ENCODE measurements at regions not wholly inside any gene's neighbourhood (a gene's known extent, or its start where the extent isn't known, plus 50 kb on each side); places are given as distances from the start of the nearest gene placed in this dataset.

GRCh38 chr2:164288235-164288634 is 333.0 kb downstream of the GRB14 start:
- DNase-seq = no peak

DNA sequence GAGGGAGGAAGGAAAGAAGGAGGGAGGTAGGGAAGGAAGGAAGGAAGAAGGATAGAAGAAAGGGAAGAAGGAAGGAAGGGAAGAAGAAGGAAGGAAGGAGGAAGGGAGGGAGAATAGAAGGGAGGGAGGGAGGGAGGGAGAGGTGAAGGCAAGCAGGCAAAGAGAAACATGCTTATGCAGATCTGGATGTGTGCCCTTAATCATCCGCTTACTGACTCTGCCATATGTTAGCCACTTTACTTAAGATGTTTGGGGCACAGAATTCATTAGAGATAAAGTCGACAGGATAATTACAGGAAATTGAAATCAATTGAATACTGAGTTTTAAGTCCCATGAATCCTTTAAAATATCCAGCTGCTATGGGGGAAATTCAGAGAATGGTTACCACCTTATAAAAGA is 334.2 kb downstream of the GRB14 start:
- DNase-seq = no peak

- DNase-seq = no peak
These were observed 335.7 kb downstream of the GRB14 start for GRCh38 chr2:164285576-164285975.

GRCh38 chr2:164281896-164282295 is 339.4 kb downstream of the GRB14 start:
- DNase-seq = no peak

- no peak for DNase-seq
These were observed 345.6 kb downstream of the GRB14 start for GRCh38 chr2:164275659-164276058.

GRCh38 chr2:164260506-164260905 is 360.8 kb downstream of the GRB14 start:
- no peak for DNase-seq

GRCh38 chr2:164257742-164258141 is 363.5 kb downstream of the GRB14 start:
- DNase-seq = no peak

GRCh38 chr2:164252568-164253287 is 368.6 kb downstream of the GRB14 start:
- DNase-seq = no peak

DNA sequence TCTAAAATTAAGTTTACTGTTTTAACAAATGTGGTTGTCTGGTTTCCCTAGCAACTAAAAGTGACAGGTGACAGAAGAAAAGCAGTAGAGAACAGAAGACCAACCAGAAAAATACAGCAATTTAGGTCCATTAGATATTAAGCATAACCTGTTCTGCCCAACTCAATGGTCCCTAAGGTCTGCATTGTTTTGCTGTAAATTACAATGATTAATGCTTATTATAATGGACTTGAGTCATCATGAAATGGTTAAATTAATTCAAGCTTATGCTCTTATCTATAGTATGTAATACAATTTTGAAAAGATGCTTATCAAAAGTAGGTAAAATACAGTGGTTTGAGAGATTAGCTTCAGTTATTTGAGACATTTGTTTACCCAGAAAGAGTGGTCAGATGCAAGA is 378.0 kb downstream of the GRB14 start:
- no peak for DNase-seq

DNA sequence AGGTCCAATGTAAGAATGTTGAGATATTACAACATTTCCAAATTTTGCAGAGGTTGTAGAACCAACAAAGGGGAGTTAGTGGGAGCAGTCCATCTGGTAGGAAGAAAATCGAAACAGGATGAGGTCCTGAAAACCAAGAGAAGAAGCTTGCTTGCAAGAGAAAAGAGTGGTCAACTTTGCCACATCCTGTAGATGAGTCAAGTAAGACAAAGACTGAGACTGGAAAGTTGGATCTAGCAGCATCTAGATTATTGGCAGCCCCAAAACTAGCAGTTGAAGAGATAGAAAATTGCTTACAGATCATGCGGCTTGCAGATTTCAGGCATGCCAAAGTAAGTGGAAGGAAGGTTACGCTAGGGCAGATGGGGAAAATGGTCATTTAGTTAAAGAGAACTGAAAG is 378.9 kb downstream of the GRB14 start:
- no peak for DNase-seq

- DNase-seq = no peak
These were observed 387.2 kb downstream of the GRB14 start for GRCh38 chr2:164234074-164234473.

DNA sequence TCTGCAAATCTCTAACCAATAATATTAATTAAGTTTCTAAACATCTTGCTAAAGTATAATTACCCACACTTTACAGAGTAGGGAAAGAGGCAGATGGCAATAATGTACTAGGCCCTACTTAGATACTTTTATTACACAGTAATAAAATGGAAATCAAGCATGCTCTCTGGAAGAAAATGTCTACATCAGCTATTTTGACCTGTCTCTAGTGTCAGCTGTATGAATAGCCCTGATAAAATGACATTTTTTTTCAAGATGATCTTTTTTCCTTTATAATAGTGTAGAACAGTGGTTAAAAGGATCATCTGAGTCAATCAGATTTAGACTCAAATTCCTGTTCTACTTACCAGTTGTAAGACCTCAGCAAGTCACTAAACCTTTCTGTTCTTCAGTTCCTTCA is 397.3 kb downstream of the GRB14 start:
- DNase-seq = no peak

DNA sequence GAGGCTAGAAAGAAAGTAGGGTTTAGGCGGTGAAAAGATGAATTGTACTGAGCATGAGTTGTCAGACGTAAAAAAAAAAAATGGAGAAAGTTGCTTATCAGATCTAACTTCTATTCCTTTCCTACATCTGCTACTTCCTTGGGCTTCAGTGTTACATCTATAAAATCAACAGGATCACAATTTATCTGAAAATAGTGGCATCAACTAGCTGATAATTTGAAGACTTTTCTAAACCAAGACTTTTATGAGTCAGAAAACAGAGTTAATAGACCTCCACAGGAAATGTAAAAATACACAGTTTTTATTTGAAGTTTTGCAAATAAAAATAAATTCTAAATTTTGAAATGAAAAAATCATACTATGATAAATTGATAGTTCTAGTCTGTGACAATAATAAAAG is 399.8 kb downstream of the GRB14 start:
- DNase-seq = no peak

- DNase-seq = no peak
These were observed 401.0 kb downstream of the GRB14 start for GRCh38 chr2:164220265-164220664.

GRCh38 chr2:164213916-164214315 is 407.4 kb downstream of the GRB14 start:
- no peak for DNase-seq

DNA sequence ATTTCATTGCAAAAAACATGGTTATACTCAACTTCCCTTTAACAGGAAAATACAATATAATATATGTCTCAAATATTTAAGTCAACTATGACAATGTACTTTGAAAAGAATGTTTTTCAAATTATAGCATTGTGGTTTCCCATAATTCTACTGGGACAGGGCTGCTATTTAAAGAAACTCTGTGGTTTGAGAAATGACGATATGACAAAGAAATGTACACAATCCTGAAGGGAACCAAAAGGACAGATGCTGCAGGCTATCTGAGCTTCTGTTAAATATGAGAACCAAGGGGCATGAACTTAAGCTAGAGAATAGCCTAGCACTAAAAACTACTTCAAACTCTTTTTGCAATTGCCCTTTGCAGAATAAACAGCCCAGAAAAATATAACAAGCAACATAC is 415.9 kb downstream of the GRB14 start:
- DNase-seq = no peak

- no peak for DNase-seq
These were observed 418.2 kb downstream of the GRB14 start for GRCh38 chr2:164203131-164203530.

DNA sequence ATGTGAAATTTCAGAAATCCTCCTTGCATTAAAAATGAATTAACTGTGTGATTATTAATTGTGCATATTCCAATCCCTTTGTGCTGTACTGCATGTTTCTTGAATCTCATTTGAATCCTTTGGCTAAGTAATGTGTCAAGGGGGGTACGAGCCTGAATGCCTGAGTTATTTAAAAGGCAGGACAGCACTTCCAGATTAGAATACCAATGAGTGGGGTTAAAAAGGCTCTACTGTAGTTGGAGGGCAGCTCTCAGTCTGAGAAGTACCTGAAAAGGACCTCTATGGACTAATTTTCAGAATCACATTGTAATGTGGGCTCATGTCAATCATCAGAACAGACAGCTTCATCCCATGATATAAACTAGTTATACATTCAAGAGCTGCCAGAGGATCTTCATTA is 423.0 kb downstream of the GRB14 start:
- DNase-seq = no peak

GRCh38 chr2:164190700-164191099 is 430.6 kb downstream of the GRB14 start:
- DNase-seq = no peak

DNA sequence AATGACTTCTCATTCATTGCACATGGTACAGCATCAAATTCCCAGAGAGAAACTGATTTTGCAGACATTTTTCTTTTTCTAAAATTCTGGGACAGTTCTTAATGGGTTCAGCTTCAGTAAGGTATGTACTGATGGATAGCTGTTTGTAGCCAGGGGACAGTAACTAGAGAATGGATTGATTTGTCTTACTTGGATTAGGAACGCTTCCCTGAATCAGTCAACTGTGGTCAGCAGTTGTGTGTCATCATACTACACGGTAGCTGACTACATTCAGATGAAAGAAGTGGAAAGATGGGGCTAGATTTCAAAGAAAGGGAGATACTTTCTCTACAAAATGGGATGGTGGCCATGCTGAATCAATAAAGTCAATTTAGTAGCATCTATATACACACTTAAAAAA is 431.4 kb downstream of the GRB14 start:
- no peak for DNase-seq

DNA sequence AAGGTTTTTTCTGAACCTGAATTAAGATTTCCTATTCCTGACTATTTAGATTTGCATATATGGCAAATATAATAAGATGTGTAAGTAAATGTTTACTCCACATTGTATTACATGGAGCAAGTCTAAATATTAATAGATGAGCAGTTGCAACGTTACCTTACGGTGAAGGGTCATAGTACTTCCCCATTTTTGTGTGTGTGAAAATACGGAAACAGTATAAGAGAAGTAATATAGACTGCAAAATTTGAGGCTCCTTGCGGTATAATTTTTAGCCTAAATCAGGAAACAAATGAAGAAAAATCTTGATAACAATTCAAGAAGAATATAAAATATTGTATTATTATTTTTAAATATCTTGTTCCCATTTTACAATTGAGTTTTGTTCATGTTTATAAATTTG is 434.2 kb downstream of the GRB14 start:
- no peak for DNase-seq

DNA sequence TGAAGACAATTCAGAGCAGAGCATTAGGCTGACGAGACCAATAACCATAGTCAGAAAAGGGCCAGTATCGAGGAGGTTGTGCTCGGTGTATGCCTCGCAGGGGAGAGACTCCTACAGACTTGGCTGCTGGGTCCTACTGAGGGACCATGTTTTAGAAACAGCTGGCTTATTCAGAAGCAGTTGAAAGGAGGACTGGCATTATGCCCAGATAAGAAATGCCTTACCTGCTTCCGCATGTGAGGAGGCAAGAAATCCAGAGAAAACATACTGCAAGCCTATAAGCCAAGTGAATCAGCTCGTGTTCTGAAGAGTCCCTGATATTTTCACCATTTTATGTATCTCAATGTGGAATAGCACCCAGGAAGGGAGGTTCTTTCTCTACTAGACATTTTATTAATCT is 434.7 kb downstream of the GRB14 start:
- DNase-seq = no peak

DNA sequence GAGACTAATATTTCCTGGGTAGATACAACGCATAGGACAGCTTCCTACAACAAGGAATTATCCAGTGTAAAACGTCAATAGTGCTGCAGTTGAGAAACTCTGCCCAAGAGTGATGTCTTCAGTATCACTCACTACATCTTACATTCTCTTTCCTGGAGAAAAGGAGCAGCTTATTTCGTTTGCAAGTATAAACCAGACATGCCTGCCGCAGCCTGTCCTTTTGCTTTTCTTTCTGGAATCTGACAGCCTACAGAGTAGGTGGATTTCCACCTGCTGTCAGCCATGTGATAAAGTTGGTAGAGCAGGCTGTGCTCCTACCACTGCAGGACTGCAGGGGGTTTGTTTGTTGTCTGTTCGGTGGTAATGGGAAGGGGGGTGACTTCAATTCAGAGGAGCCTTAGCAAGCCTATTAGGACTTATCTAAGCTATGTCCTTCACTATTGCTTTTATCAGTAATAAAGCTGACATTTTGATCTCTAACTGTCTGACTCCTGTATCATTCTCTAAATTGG is 439.1 kb downstream of the GRB14 start:
- no peak for DNase-seq

DNA sequence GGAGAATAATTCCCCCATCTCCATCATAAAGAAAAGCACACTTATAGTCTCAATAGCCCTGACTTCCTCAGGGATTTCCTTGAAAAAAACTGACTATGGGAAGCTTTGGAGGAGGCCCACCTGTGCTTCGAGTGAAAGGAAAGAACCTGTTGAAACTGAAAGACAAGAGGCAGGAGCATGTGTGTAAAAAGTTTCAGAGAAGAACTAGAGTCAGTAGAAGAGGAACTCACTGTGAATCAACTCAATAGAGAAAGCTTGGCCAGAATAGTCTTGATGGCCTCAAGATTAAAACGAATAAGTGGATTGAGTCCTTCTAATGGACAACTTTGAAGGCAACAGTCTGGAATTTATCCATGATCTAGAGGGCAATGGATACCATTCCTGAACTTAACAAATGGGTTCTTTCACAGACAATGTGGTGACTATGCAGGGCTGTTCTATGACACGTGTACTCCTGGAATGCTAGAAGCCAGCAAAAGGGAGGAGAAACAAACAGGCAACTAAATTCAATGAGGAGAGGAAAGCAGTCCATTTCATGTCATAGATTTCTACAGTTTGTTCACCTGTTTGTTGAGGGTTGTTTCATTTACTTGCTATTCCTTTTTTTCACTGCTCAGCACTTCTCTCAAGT is 442.3 kb downstream of the GRB14 start:
- DNase-seq = no peak

DNA sequence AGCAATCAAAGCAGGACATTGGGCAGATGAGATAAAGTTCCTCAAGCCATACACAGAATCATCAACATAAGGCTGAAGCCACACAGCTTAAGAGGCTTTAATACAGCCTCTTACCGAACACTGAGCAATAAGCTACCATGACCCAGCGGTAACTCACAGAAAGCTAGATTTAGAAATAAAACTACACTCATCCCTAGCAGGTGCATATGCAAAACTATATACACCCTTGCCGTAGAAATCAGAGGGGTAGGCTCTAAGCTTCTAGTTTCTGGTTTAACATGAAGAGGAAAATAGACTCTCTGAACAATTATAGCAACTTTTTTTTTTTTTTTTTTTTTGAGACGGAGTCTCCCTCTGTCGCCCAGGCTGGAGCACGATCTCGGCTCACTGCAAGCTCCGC is 428.8 kb upstream of the FIGN start:
- no peak for DNase-seq

Measured in retina (tissue), 1 donor.